ENCODE measurements at regions not wholly inside any gene's neighbourhood (a gene's known extent, or its start where the extent isn't known, plus 50 kb on each side); places are given as distances from the start of the nearest gene placed in this dataset.

GRCh38 chr20:39095870-39096269 lies 133.7 kb downstream of the DHX35 start:
- Histone ChIP-seq H3K9me1 (replicated peaks; ENCODE audit: control insufficient read depth, extremely low read depth, insufficient read depth, low read length) (no peaks in the 10 kb centered on the region), H3K36me3 (ENCODE audit: control insufficient read depth in 2 of 2, extremely low read depth in 1 of 2, insufficient read depth in 2 of 2, low read length in 2 of 2) (no peaks in the 10 kb centered on the region), H3K4me1 (ENCODE audit: control insufficient read depth, extremely low read depth, insufficient read depth, low read length) (no peaks in the 10 kb centered on the region), H3K4me3 (replicated peaks in 1 of 3; ENCODE audit: insufficient read depth in 1 of 3, low read depth in 1 of 3, low read length in 3 of 3) (no peak overlapping the region), H3K79me2 (ENCODE audit: control insufficient read depth, insufficient read depth, low read length) (no peaks in the 10 kb centered on the region), H3K9ac (replicated peaks; ENCODE audit: extremely low read depth, insufficient read depth, low read length) (no peak overlapping the region), H2AFZ (ENCODE audit: low read depth, low read length) (no peak overlapping the region), H4K20me1 (replicated peaks; ENCODE audit: control insufficient read depth, extremely low read depth, insufficient read depth, low read length) (no peaks in the 10 kb centered on the region), H3K27ac (ENCODE audit: insufficient read depth, low read depth, low read length) (no peak overlapping the region), H3K27me3 (ENCODE audit: control insufficient read depth in 2 of 2, insufficient read depth in 2 of 2, low read length in 2 of 2) (peaks cover 4 to 9% of the 10 kb centered on the region in 2 experiments), H3K9me3 (replicated peaks; ENCODE audit: control insufficient read depth, insufficient read depth, low read length) (no peaks in the 10 kb centered on the region), H3K4me2 (ENCODE audit: insufficient read depth, low read length) (no peak overlapping the region)
- FAIRE-seq (no peak), DNase-seq (ENCODE audit: low read depth, low spot score) (no peak)
- BruUV-seq (replicated peaks): no TSS peak
- CTCF ChIA-PET: interaction anchor here (0.7 kb wide), 1 partner anchor 13 kb away, joined by 4 read pairs; no protein-coding TSS in a partner anchor
- TF ChIP-seq EZH2 (IDR thresholded peaks at IDR 0.05; ENCODE audit: borderline replicate concordance, low read depth, low read length, severe bottlenecking) (no peak), POLR2AphosphoS5 (IDR thresholded peaks at IDR 0.05; ENCODE audit: insufficient read depth, low read depth, low read length) (no peak), JUN (IDR thresholded peaks at IDR 0.05; ENCODE audit: borderline replicate concordance, insufficient read depth, insufficient read length, low read depth) (no peak), POLR2A (IDR thresholded peaks at IDR 0.05; ENCODE audit: low read depth, low read length) (no peak), CTCF (IDR thresholded peaks at IDR 0.05; ENCODE audit: extremely low read depth in 1 of 2, insufficient read depth in 1 of 2, low read depth in 1 of 2, low read length in 2 of 2) (no peak), FOS (IDR thresholded peaks at IDR 0.05; ENCODE audit: borderline replicate concordance, insufficient read depth, low read length) (no peak), MAX (IDR thresholded peaks at IDR 0.05; ENCODE audit: insufficient read depth, insufficient read length) (no peak), MYC (IDR thresholded peaks at IDR 0.05; ENCODE audit: low read depth, low read length) (no peak), GATA2 (IDR thresholded peaks at IDR 0.05; ENCODE audit: insufficient read depth, insufficient read length, low read depth, low read length) (no peak)
- dilution Hi-C loops (cut with MboI; ENCODE audit: extremely low pct_ligation_motif_present, low sequenced_read_pairs) (no loop called here), intact Hi-C loops (cut with micrococcal nuclease) (no loop called here)
- POLR2A ChIA-PET: no interaction called here
